ENCODE measurements at regions not wholly inside any gene's neighbourhood (a gene's known extent, or its start where the extent isn't known, plus 50 kb on each side); places are given as distances from the start of the nearest gene placed in this dataset.
"Not testable (repeated sequence)": the region's sequence is repeated elsewhere in the genome, so short reads cannot be mapped to it uniquely, and the experiment has no call there.

- no peak overlapping the region for H3K27ac Mint-ChIP-seq
Measured at GRCh38 chr12:68431786-68432185, 99.6 kb upstream of the MDM1 start.

DNA sequence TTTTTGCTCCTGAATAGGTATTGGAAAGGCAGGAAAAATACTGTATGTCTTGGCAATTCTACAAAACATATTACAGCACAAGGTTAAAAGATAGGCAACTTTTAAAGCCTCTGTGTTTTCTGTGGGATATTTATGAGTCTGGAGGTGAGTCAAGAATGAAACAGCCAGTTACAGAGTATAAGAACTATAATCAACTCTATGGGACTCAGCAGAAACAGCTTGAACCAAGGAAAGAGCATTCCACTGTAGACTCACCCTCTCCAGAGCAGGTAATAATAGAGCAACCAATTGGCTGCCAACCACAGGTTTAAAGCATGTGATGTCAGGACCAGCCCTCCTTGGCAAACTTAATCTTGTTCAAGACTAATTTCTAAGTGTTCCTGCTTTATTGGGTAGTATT, 100.5 kb upstream of the MDM1 start:
- no peak overlapping the region for H3K4me3 Mint-ChIP-seq
- DNase-seq (no peak), ATAC-seq (no peak)
- H3K27ac Mint-ChIP-seq = no peak overlapping the region
- no peaks in the 10 kb centered on the region for H3K27me3 Mint-ChIP-seq
- H3K9me3 ChIP-seq (ENCODE audit: control insufficient read depth, low read length, poor library complexity, severe bottlenecking) = no peaks in the 10 kb centered on the region
- peaks cover 2% of the 10 kb centered on the region for H3K36me3 Mint-ChIP-seq (ENCODE audit: low read depth)
- H3K4me1 Mint-ChIP-seq = peaks cover 6% of the 10 kb centered on the region

More at GRCh38 chr12:68431786-68432185, 99.6 kb upstream of the MDM1 start:
- peaks cover 2% of the 10 kb centered on the region for H3K36me3 Mint-ChIP-seq (ENCODE audit: low read depth)
- DNase-seq (no peak), ATAC-seq (no peak)
- H3K9me3 ChIP-seq (ENCODE audit: control insufficient read depth, low read length, poor library complexity, severe bottlenecking) = no peaks in the 10 kb centered on the region
- H3K27me3 Mint-ChIP-seq = no peaks in the 10 kb centered on the region
- H3K4me3 Mint-ChIP-seq = no peak overlapping the region
- H3K4me1 Mint-ChIP-seq = peaks cover 6% of the 10 kb centered on the region

DNA sequence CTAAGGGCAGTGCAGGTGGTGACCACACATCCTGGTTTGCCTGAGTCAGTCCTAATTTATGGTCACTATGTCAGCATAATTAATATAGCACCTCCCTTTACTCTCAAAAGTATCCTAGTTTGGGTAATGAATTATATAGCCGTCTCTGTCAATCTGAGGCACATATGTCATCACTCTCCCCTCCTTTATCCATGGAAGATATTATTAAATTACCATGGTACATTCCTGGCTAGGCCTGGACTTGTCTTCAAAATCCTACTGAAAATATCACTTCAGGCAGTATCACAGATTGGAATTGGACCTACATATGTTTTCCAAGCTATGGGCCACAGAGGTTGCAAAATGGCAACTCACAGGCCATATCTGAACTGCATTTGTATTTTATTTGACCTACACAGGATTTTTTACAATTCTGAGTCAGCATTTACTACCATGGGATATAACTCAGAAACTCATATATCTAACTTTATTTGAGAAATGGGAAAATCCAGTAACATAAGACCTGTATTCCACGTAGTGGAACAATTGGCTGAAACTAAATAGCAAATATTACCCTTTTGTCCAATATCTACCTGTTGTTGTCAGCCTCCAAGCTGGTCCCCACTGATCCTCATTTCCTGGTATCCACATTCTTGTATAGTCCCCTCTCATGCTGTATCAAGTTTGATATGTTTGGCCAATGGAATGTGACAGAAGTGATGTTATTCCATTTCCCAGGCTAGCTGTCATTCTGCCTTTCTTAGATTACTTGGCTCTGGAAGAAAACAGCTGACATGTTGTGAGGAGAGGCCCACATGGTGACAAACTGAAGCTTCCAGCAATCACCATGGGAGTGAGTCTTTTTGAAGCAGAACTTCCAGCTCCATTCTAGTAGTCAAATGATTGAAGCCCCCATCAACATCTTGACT, 102.5 kb upstream of the MDM1 start:
- no peak for DNase-seq
- H3K4me3 Mint-ChIP-seq = no peak overlapping the region
- H3K27me3 Mint-ChIP-seq = no peaks in the 10 kb centered on the region
- ATAC-seq = no peak
- H3K4me1 Mint-ChIP-seq = peaks cover 10% of the 10 kb centered on the region
- H3K9me3 ChIP-seq (ENCODE audit: control insufficient read depth, low read length, poor library complexity, severe bottlenecking) = no peaks in the 10 kb centered on the region
- no peak overlapping the region for H3K27ac Mint-ChIP-seq
- peaks cover 4% of the 10 kb centered on the region for H3K36me3 Mint-ChIP-seq (ENCODE audit: low read depth)

DNA sequence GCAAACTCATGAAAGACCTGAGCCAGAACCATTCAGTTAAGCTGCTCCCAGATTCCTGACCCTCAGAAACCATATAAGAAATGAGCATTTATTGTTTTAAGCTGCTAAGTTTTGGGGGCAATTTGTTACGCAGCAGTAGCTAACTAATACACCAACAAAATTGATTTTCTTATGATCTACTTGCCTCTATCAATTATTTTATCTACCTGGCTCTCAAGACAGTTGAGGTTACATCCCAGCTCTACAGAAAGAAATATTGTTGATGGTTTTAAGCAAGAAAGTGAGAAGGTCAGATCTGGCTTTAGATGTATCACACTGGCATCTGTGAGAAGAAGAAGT, 103.1 kb upstream of the MDM1 start:
- Mint-ChIP-seq H3K36me3 (ENCODE audit: low read depth) (peaks cover 4% of the 10 kb centered on the region), H3K27ac (no peak overlapping the region), H3K4me3 (no peak overlapping the region), H3K27me3 (no peaks in the 10 kb centered on the region), H3K4me1 (peaks cover 13% of the 10 kb centered on the region)
- ATAC-seq (no peak), DNase-seq (no peak)
- no peaks in the 10 kb centered on the region for H3K9me3 ChIP-seq (ENCODE audit: control insufficient read depth, low read length, poor library complexity, severe bottlenecking)

GRCh38 chr12:68435816-68436215, 103.7 kb upstream of the MDM1 start:
- no peak for ATAC-seq
- peaks cover 14% of the 10 kb centered on the region for H3K4me1 Mint-ChIP-seq
- peaks cover 4% of the 10 kb centered on the region for H3K36me3 Mint-ChIP-seq (ENCODE audit: low read depth)
- no peaks in the 10 kb centered on the region for H3K27me3 Mint-ChIP-seq
- no peaks in the 10 kb centered on the region for H3K9me3 ChIP-seq (ENCODE audit: control insufficient read depth, low read length, poor library complexity, severe bottlenecking)
- H3K4me3 Mint-ChIP-seq = no peak overlapping the region
- H3K27ac Mint-ChIP-seq = no peak overlapping the region
- no peak for DNase-seq

DNA sequence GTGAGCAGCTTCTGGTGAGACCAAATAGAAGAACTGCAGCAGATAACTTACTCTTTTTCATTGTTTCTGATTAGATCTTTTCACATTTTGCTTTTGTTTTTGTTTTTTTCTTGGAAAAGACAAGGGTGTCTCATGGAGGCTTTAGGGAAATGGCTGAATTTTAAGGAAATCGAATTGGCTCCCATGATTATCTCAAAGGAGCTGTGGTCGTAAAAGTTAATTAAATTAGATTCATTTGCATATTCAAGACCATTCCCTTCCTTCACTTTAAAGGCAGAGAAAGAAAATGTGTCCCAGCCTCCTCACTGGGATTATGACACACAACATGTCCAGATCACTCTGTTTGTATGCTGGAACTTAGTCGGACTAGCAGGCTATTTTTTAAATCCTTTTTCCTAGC, 106.4 kb upstream of the MDM1 start:
- no peak overlapping the region for H3K27ac Mint-ChIP-seq
- ATAC-seq (no peak), DNase-seq (no peak)
- no peaks in the 10 kb centered on the region for H3K9me3 ChIP-seq (ENCODE audit: control insufficient read depth, low read length, poor library complexity, severe bottlenecking)
- peaks cover 29% of the 10 kb centered on the region for H3K4me1 Mint-ChIP-seq
- no peak overlapping the region for H3K4me3 Mint-ChIP-seq
- peaks cover 3% of the 10 kb centered on the region for H3K36me3 Mint-ChIP-seq (ENCODE audit: low read depth)
- no peaks in the 10 kb centered on the region for H3K27me3 Mint-ChIP-seq

- ATAC-seq (no peak), DNase-seq (no peak)
- H3K4me1 Mint-ChIP-seq = peaks cover 29% of the 10 kb centered on the region
- no peaks in the 10 kb centered on the region for H3K27me3 Mint-ChIP-seq
- no peaks in the 10 kb centered on the region for H3K9me3 ChIP-seq (ENCODE audit: control insufficient read depth, low read length, poor library complexity, severe bottlenecking)
- peak overlapping the region; percentile 1 for H3K4me3 Mint-ChIP-seq
- peaks cover 3% of the 10 kb centered on the region for H3K36me3 Mint-ChIP-seq (ENCODE audit: low read depth)
- H3K27ac Mint-ChIP-seq = peak overlapping the region; percentile 88
Measured at GRCh38 chr12:68439368-68440045, 107.3 kb upstream of the MDM1 start.

DNA sequence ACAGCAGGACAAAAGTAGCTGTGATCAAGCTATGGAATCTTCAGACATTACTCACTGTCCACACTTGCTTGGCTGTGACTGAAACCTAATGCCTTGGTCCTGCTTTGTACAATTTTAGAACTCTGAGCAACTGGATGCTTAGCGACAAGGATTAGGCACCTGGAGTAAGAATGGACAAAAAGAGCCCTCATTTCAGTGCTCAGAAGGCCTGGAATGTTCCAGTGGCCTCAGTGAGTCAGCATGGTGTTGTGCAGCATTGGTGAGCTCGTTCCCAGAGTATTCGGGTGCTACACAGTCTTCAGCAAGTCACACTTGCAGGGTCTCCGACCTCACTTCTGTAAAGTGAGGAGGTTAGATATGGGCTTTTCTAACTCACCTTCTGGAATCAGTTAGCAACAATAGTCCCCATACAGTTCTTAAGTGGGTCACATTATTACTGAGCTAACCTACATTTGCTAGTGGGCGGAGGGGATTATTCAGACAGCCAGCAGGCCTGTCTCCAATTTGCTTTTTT, 108.0 kb upstream of the MDM1 start:
- peaks cover 29% of the 10 kb centered on the region for H3K4me1 Mint-ChIP-seq
- H3K9me3 ChIP-seq (ENCODE audit: control insufficient read depth, low read length, poor library complexity, severe bottlenecking) = no peaks in the 10 kb centered on the region
- DNase-seq (no peak), ATAC-seq (peak; percentile 52)
- peak overlapping the region; percentile 88 for H3K27ac Mint-ChIP-seq
- H3K27me3 Mint-ChIP-seq = no peaks in the 10 kb centered on the region
- H3K36me3 Mint-ChIP-seq (ENCODE audit: low read depth) = peaks cover 3% of the 10 kb centered on the region
- H3K4me3 Mint-ChIP-seq = no peak overlapping the region

GRCh38 chr12:68441167-68441566, 109.0 kb upstream of the MDM1 start:
- H3K9me3 ChIP-seq (ENCODE audit: control insufficient read depth, low read length, poor library complexity, severe bottlenecking) = no peaks in the 10 kb centered on the region
- DNase-seq (no peak), ATAC-seq (peak; percentile 47)
- Mint-ChIP-seq H3K4me1 (peaks cover 31% of the 10 kb centered on the region), H3K36me3 (ENCODE audit: low read depth) (peaks cover 3% of the 10 kb centered on the region), H3K27ac (peak overlapping the region; percentile 88), H3K27me3 (no peaks in the 10 kb centered on the region), H3K4me3 (peak overlapping the region; percentile 74)

GRCh38 chr12:68442353-68442972, 110.3 kb upstream of the MDM1 start:
- Mint-ChIP-seq H3K27ac (peak overlapping the region; percentile 88), H3K4me1 (peaks cover 34% of the 10 kb centered on the region)
- not testable (repeated sequence) for H3K36me3 Mint-ChIP-seq (ENCODE audit: low read depth); H3K27me3 Mint-ChIP-seq; DNase-seq; H3K4me3 Mint-ChIP-seq; H3K9me3 ChIP-seq (ENCODE audit: control insufficient read depth, low read length, poor library complexity, severe bottlenecking)
- ATAC-seq = peak; percentile 48

DNA sequence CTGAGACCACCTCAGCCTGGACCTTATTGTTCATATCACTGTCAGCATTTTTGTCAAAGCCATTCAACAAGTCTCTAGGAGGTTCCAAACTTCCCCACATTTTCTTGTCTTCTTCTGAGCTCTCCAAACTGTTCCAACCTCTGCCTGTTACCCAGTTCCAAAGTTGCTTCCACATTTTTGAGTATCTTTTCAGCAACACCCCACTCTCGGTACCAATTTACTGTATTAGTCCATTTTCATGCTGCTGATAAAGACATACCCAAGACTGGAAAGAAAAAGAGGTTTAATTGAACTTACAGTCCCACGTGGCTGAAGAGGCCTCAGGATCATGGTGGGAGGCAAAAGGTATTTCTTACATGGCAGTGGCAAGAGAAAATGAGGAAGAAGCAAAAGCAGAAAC, 111.5 kb upstream of the MDM1 start:
- H3K36me3 Mint-ChIP-seq (ENCODE audit: low read depth); H3K27me3 Mint-ChIP-seq; DNase-seq; ATAC-seq; H3K9me3 ChIP-seq (ENCODE audit: control insufficient read depth, low read length, poor library complexity, severe bottlenecking); H3K27ac Mint-ChIP-seq; H3K4me3 Mint-ChIP-seq: not testable (repeated sequence)
- peaks cover 42% of the 10 kb centered on the region for H3K4me1 Mint-ChIP-seq

DNA sequence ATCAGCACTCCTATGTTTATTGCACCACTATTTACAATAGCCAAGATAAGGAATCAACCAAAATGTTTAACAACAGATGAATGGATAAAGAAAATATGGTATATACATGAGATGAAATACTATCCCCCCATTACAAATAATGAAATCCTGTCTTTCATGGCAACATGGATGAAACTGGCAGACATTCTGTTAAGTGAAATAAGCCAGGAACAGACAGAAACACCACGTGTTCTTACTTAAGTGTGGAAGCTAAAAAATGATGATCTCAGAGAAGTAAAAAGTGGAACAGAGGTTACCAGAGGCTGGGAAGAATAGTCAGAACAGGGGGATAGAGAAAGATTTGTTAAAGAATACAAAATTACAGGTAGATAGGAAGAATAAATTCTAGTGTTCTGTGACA, 113.7 kb upstream of the MDM1 start:
- no peak for ATAC-seq
- Mint-ChIP-seq H3K36me3 (ENCODE audit: low read depth) (peaks cover 2% of the 10 kb centered on the region), H3K4me3 (peak overlapping the region; percentile 43), H3K4me1 (peaks cover 47% of the 10 kb centered on the region), H3K27ac (no peak overlapping the region), H3K27me3 (no peaks in the 10 kb centered on the region)
- DNase-seq = no peak
- H3K9me3 ChIP-seq (ENCODE audit: control insufficient read depth, low read length, poor library complexity, severe bottlenecking) = no peaks in the 10 kb centered on the region

DNA sequence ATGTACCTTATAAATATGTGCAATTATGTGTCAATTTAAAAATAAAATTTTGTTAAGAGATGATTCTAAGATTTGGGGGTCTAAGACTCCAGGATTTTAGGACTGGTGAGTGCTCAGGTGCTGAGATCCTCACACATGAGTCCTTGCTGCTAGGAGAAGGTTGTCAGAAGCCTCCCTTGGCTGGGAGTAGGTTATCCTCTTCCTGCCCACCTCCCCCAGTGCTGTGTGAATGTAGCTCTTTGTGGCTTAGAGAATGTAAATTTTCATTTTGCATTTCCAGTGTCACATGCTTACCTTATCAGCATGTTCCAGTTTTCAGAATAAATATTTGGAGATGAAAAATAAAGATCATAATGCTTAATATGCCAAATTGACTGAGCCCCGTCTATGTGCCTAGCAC, 114.2 kb upstream of the MDM1 start:
- no peak for ATAC-seq

More for the DNA sequence above, 114.2 kb upstream of the MDM1 start:
- no peaks in the 10 kb centered on the region for H3K9me3 ChIP-seq (ENCODE audit: control insufficient read depth, low read length, poor library complexity, severe bottlenecking)
- H3K4me1 Mint-ChIP-seq = peaks cover 47% of the 10 kb centered on the region
- H3K27ac Mint-ChIP-seq = peak overlapping the region; percentile 91
- DNase-seq = no peak
- no peaks in the 10 kb centered on the region for H3K27me3 Mint-ChIP-seq
- H3K4me3 Mint-ChIP-seq = peak overlapping the region; percentile 19
- peaks cover 2% of the 10 kb centered on the region for H3K36me3 Mint-ChIP-seq (ENCODE audit: low read depth)

All from T-helper 17 cell (primary cell).